ENCODE measurements at regions not wholly inside any gene's neighbourhood (a gene's known extent, or its start where the extent isn't known, plus 50 kb on each side); places are given as distances from the start of the nearest gene placed in this dataset.
"Not testable (repeated sequence)": the region's sequence is repeated elsewhere in the genome, so short reads cannot be mapped to it uniquely, and the experiment has no call there.

DNA sequence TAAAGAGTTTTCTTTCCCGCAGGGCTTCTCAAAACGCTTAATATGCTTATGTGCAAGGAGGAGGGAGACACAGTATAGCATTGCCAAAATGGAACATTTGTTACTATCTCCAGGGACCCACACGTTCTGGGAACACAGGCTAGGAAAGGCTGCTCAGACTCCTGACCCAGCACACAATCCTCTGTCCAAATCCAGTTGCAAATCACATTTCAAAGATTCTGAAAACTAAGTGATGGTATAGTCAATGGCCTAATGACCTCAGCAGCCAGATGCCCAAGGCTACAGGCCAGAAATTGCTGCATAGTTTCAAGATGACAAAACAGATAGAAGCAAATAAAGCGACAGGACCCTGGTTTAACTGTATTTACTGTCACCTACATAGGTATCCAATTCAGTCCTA, 97.0 kb upstream of the GRIP1 start:
- no peak for DNase-seq

- DNase-seq = no peak
Observed at GRCh38 chr12:66776974-66777373, 98.1 kb upstream of the GRIP1 start.

DNA sequence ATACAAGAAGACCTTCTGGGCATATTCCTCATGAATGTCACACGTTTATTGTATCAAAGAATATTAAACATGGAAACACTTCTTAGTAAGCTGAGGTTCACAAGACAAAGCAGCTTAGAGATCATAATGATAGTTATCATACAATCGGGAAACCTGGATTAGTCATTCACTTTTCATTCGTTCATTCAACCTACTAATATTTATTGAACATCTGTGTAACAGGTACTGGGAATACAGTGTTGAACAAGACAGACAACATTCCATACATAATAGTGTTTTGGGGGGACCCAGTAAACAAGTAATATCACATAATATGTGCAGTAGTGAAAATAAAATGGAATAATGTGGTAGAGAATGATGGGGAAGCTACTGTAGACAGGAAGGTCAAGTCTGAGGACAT, 100.6 kb upstream of the GRIP1 start:
- no peak for DNase-seq

GRCh38 chr12:66786531-66787308, 107.8 kb upstream of the GRIP1 start:
- DNase-seq = no peak

GRCh38 chr12:66799551-66799950, 120.7 kb upstream of the GRIP1 start:
- no peak for DNase-seq

DNA sequence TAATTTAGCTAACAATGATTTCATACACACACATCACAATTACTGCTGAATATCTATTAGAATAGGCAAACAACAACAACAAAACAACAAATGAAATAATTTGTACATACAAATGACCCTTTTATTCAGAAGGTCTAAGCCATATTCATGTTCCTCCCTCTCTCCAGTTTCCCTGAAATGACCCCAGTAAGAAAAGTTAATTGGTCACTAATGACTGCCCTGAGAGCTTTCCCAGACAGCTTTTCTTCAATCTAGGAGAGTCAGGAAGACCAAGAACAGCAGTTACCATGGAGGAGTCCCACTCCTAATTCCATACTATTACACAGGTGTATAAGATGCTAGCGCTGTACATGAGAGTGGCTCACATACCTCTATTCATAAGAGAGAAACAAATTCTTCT, 121.2 kb upstream of the GRIP1 start:
- no peak for DNase-seq

GRCh38 chr12:66803930-66804329, 125.1 kb upstream of the GRIP1 start:
- DNase-seq = no peak

DNA sequence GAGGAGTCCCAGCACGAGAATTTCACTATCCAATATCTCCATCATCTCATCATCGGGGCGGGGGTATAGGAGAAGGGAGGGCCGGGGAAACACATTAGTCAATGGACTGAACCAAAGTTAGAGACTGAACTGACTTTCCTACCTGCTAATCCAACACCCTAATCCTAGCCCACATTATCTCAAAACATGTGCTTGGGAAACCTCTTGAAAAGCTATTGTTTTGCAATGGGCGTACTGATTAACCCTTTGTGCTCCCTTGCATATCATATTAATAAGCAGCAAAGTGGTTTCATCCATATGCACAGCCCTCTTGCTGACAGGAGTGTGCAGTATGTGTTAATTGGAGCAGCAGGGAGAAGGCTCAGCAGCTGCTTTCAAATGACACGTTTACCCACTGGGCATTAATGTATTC, 125.7 kb upstream of the GRIP1 start:
- no peak for DNase-seq

- no peak for DNase-seq
Observed at GRCh38 chr12:66808606-66809005, 129.7 kb upstream of the GRIP1 start.

- peak in 1 of 4 experiments; percentile 1 for DNase-seq
Observed at GRCh38 chr12:66813137-66813892, 134.4 kb upstream of the GRIP1 start.

- no peak for DNase-seq
Observed at GRCh38 chr12:66819587-66819986, 140.7 kb upstream of the GRIP1 start.

GRCh38 chr12:66822961-66823360, 144.1 kb upstream of the GRIP1 start:
- DNase-seq = no peak

GRCh38 chr12:66823857-66824570, 145.1 kb upstream of the GRIP1 start:
- no peak for DNase-seq

DNA sequence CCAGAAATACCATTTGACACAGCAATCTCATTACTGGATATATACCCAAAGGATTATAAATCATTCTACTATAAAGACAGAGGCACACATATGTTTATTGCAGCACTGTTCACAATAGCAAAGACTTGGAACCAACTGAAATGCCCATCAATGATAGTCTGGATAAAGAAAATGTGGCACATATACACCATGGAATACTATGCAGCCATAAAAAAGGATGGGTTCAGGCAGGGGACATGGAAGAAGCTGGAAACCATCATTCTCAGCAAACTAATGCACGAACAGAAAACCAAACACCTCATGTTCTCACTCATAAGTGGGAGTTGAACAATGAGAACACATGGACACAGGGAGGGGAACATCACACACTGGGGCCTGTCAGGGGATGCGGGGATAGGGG, 147.0 kb upstream of the GRIP1 start:
- not testable (repeated sequence) for DNase-seq

DNA sequence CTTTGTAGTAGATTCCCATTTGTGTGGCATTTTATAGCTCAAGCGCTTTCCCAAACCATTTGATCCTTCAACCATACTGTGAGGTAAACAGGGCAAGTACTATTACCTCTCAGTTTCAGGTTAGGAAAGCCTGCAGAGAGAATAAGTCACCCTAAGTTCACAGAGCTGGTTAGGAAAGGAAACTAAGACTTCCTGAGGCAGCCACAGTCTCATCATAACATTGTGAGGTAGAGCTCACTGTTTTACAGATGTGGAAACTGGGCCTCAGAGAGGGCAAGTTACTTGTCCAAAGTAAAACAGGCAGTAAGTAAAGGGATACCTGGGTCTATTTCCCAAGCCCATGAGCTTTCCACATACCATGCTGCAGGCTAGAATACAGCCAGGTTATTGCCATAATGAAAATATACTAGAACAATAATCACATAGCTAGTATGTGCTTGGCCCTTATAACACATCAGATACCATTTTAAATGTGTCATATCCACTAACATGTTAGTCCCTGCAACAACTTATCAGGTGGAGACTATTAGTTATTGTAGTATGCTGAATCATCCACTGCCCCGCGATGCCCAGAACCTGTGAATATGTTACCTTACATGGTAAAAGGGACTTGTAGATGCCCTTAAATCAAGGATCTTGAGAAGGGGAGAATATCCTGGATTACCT, 150.9 kb upstream of the GRIP1 start:
- no peak for DNase-seq

- no peak for DNase-seq
Observed at GRCh38 chr12:66831495-66831894, 152.6 kb upstream of the GRIP1 start.

- DNase-seq = no peak
Observed at GRCh38 chr12:66832997-66833396, 154.1 kb upstream of the GRIP1 start.

DNA sequence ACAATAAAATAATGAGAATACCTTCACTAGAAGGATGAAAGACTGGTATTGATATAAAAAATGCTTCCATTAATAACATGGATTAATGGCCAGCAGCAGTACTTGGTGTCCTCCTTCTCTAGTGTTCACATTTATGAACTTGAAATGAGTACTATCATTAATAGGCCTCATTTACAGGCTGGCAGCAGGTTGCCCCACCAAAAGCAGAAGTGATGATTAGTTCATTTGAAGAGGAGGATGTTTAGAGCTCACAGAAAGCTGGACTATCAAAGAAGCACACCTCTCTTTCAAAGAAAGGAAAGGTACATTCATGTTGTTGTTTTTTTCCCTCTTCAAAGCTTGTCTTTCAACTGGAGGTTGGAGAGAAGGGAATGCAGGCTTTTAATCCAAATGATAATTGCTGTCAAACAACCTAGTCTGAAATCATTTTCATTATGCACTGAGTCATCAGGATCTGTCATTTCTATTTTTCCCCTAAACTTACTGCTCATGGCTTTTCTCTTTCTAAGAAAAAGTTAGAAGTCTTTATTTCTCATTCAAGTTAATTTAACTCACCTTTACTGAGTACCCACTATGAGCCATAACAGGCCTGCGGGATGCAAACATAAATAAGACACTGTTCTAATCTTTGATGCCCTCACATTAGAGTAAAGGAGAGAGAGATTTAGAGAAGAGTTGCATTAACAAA, 157.9 kb upstream of the GRIP1 start:
- peak in 3 of 4 experiments; percentile 7 to 11 (median 9) for DNase-seq

- DNase-seq = no peak
Observed at GRCh38 chr12:66837311-66837627, 158.4 kb upstream of the GRIP1 start.

DNA sequence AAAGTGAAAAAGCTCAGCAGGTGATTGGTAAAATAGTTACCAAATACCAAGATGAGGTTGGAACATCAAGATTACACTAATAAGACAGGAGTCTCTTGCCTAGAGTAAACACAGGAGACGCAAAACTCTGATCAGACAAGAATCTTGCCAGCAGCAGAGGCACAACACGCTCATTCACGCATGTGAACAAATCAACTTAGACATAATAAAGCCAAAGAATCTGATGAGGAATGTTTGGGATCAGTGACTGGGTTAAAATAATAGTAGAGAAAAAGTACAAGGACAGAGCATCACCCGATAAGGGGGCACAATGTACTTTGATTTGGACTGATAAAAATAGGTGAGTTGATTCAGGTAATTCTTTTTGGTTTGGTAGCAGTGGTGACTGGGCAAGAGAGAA, 159.5 kb upstream of the GRIP1 start:
- DNase-seq = no peak

DNA sequence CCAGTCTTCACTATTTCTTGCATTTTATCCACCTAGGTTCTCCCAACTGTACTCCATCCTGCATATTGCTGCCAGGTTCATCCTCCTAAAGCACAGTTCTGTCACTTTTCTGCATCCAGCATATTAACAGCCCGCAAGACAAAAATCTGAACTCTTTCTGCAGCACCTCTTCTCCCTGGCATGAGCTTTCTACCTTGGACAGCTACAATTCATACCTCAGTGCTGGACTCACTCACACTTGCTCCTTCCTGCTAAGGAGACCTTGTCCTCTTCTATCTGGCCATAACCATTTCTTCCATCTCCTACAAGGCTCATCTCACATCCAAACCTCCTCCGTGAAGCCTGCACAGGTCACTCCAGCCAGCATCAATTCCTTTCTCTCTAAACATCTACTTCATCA, 170.1 kb upstream of the GRIP1 start:
- DNase-seq = no peak

GRCh38 chr12:66851134-66851533, 172.3 kb upstream of the GRIP1 start:
- peak in 3 of 4 experiments; percentile 9 to 38 (median 38) for DNase-seq

Data from suppressor macrophage (primary cell).